Hepatocyte (in vitro differentiated cells): ENCODE measurements at regions not wholly inside any gene's neighbourhood (a gene's known extent, or its start where the extent isn't known, plus 50 kb on each side); places are given as distances from the start of the nearest gene placed in this dataset.

Source experiments
- EZH2 ChIP-seq: fragments of 200-600 bp; sonication (generic); IDR thresholded peaks from 2 replicates; pipeline ENCODE4 v1.6.1; 2016; ENCODE audit warnings: antibody characterized with exemption, mild to moderate bottlenecking, borderline replicate concordance
- TF ChIP-seq, protein P1 (sequence below): fragments of 200-600 bp; sonication (generic); IDR thresholded peaks from 2 replicates; pipeline ENCODE4 v1.5.1; 2016; ENCODE audit warnings: antibody characterized with exemption, mild to moderate bottlenecking; ENCODE audit not compliant: poor library complexity

DNA sequence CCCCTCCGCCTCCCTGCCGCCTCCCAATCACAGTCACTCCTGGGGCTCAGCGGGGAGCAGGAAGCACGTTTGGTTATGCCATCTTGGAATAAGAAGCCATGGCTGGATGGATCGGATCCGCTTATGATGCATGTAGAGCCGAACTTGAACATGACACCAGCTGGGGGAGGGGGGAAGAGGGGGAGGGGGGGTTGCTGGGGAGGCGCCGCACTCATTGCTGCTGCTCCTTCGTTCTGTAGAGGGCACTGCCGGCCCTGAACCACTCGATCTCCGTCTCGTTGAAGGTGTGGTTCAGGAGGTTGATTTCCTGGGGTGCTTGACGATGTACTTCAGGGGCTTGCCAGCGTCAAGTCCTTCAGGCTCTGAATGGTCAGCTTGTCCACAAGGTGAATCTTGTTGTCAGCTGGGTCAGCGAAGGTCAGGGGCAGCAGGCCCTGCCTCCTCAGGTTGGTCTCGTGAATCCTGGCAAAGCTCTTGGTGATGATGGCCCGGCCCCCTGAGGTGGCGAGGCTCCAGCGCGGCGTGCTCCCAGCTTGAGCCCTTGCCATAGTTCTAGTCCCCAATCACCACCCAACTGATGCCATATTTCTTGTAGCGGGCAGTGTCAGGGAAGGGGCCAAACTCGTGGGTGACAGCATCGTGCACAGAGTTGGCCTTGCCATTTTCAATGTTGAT lies 476.9 kb upstream of the ISX start:
- TF ChIP-seq, protein P1, sequence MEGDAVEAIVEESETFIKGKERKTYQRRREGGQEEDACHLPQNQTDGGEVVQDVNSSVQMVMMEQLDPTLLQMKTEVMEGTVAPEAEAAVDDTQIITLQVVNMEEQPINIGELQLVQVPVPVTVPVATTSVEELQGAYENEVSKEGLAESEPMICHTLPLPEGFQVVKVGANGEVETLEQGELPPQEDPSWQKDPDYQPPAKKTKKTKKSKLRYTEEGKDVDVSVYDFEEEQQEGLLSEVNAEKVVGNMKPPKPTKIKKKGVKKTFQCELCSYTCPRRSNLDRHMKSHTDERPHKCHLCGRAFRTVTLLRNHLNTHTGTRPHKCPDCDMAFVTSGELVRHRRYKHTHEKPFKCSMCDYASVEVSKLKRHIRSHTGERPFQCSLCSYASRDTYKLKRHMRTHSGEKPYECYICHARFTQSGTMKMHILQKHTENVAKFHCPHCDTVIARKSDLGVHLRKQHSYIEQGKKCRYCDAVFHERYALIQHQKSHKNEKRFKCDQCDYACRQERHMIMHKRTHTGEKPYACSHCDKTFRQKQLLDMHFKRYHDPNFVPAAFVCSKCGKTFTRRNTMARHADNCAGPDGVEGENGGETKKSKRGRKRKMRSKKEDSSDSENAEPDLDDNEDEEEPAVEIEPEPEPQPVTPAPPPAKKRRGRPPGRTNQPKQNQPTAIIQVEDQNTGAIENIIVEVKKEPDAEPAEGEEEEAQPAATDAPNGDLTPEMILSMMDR: no peak
- TF ChIP-seq EZH2: no peak
